ENCODE measurements at regions not wholly inside any gene's neighbourhood (a gene's known extent, or its start where the extent isn't known, plus 50 kb on each side); places are given as distances from the start of the nearest gene placed in this dataset.

- H3K36me3 ChIP-seq (ENCODE audit: insufficient read depth, low read length): no peaks in the 10 kb centered on the region
- no peak overlapping the region for H3K27ac ChIP-seq (ENCODE audit: low read depth, low read length)
- CTCF ChIA-PET: no interaction called here
- no peaks in the 10 kb centered on the region for H3K9me3 ChIP-seq (ENCODE audit: low read length)
- Mint-ChIP-seq H3K9me3 (no peaks in the 10 kb centered on the region), H3K4me1 (no peaks in the 10 kb centered on the region), H3K4me3 (no peak overlapping the region), H3K36me3 (no peaks in the 10 kb centered on the region), H3K27me3 (peaks cover 4 to 24% of the 10 kb centered on the region in 2 donors), H3K27ac (no peak overlapping the region)
- H3K4me3 ChIP-seq (ENCODE audit: low read length): no peak overlapping the region
- POLR2A ChIA-PET: no interaction called here
- no peaks in the 10 kb centered on the region for H3K27me3 ChIP-seq (ENCODE audit: insufficient read depth, low read length, poor library complexity, severe bottlenecking)
- no peaks in the 10 kb centered on the region for H3K4me1 ChIP-seq (ENCODE audit: insufficient read depth, low read length)
- no peak for DNase-seq
Measured at GRCh38 chr2:64404002-64404731, 49.8 kb upstream of the LGALSL start.

All from CD8-positive, alpha-beta memory T cell (primary cell).